ENCODE measurements at regions not wholly inside any gene's neighbourhood (a gene's known extent, or its start where the extent isn't known, plus 50 kb on each side); places are given as distances from the start of the nearest gene placed in this dataset.
A peak's percentile ranks its signal among the peaks of the same experiment; 100 is the strongest.

DNA sequence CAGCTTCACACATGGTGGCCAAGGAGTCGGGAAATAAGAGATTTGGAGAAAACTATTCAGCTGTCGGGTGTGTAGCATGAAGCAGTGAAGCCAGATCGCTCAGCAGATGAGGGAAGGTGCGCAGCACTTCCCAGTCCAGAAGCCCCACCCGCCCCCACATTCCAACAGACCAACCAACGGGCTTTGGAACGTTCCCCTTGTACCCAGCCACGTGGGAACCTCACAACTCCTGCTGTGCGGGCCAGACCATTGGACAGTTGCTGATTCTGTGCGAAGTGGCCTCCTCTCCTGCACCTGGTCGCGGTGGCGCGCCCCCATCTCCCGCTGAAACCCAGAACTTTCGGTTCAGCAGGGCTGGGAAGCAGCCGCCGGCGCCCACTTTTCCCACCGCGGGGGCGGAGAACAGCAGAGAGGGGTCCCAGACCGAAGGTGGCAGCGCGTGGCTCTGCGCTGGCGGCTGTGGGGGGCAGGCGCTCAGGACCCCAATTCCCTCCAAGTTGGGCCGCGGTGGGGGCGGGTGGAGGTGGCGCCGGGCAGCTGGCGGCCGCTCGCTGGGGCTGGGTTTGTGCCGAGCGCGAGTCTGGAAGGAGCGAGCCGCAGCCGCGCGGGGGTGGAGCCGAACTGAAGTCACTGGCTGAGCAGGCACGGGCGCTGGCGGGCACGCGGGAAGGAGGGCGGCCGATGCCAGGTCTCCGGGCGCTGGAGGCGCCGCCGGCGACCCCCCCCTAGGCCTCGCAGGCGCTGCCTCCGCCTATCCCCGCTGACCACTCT, 1301.5 kb upstream of the SORCS1 start:
- peaks cover 0 to 6% (median 0%) of the 10 kb centered on the region in 4 donors for H3K9me3 ChIP-seq
- no peak for DNase-seq (ENCODE audit: low spot score in 2 of 2)
- 7 to 8% methylated on average over 42 to 46 of the region's 62 CpGs for WGBS, 2 donors

DNA sequence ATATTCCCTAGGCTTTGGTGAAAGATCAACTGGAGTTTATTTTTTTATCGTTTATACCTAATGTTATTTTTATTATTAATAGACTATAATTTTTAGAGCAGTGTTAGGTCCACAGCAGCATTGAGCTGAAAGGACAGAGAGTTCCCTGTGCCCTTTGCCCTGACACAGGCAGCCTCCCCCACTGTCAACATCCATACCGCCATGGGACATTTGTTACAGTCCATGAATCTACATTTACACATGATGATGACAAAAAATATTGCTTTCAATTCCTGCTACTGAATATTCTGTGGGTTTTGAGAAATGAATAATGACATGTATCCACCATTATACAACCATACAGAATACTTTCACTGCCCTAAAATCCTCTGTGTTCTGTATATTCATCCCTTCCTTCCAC, 1297.5 kb upstream of the SORCS1 start:
- Histone ChIP-seq H3K27me3 (no peaks in the 10 kb centered on the region), H3K9me3 (no peaks in the 10 kb centered on the region), H3K36me3 (no peaks in the 10 kb centered on the region), H3K27ac (no peak overlapping the region), H3K4me3 (no peak overlapping the region), H3K4me1 (peaks cover 0 to 15% (median 0%) of the 10 kb centered on the region in 4 donors)
- TF ChIP-seq EP300 (IDR thresholded peaks at IDR 0.05) (no peak), POLR2A (IDR thresholded peaks at IDR 0.05) (no peak)
- TF ChIP-seq, protein P1, sequence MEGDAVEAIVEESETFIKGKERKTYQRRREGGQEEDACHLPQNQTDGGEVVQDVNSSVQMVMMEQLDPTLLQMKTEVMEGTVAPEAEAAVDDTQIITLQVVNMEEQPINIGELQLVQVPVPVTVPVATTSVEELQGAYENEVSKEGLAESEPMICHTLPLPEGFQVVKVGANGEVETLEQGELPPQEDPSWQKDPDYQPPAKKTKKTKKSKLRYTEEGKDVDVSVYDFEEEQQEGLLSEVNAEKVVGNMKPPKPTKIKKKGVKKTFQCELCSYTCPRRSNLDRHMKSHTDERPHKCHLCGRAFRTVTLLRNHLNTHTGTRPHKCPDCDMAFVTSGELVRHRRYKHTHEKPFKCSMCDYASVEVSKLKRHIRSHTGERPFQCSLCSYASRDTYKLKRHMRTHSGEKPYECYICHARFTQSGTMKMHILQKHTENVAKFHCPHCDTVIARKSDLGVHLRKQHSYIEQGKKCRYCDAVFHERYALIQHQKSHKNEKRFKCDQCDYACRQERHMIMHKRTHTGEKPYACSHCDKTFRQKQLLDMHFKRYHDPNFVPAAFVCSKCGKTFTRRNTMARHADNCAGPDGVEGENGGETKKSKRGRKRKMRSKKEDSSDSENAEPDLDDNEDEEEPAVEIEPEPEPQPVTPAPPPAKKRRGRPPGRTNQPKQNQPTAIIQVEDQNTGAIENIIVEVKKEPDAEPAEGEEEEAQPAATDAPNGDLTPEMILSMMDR (IDR thresholded peaks at IDR 0.05): no peak
- WGBS, 2 donors: 81 to 83% methylated on average over 2 of the region's 2 CpGs
- no peak for DNase-seq (ENCODE audit: low spot score in 2 of 2)

More for the DNA sequence above, 1301.5 kb upstream of the SORCS1 start:
- no peaks in the 10 kb centered on the region for H3K36me3 ChIP-seq
- H3K27ac ChIP-seq: peak overlapping the region in 1 of 4 donors; percentile 34
- peak overlapping the region; percentile 41 to 59 (median 51) for H3K4me3 ChIP-seq
- no peaks in the 10 kb centered on the region for H3K27me3 ChIP-seq
- TF ChIP-seq, protein P1 (IDR thresholded peaks at IDR 0.05): no peak
- no peak for TF ChIP-seq EP300 (IDR thresholded peaks at IDR 0.05)
- TF ChIP-seq POLR2A (IDR thresholded peaks at IDR 0.05): no peak
- peaks cover 0 to 15% (median 0%) of the 10 kb centered on the region in 4 donors for H3K4me1 ChIP-seq

DNA sequence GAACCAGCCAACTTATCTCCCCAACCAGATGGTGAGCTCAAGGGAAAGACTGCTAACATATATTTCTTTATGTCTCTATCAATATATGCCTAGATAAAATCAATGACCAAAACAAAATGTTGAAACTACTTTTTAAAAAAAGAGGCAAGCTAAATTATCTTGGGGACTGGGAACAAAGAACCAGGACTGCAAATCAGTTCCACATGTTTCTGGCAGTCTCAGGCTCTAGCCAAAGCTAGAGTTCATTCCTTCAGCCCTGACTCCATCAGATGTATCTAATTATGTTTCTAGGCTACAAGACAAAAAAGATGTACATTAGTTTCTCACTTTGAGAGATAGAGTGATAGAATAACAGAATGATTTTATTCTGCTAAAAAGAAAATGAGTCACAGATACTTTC, 1290.3 kb upstream of the SORCS1 start:
- Histone ChIP-seq H3K4me1 (no peaks in the 10 kb centered on the region), H3K27me3 (no peaks in the 10 kb centered on the region), H3K36me3 (no peaks in the 10 kb centered on the region), H3K9me3 (no peaks in the 10 kb centered on the region), H3K27ac (no peak overlapping the region), H3K4me3 (no peak overlapping the region)
- TF ChIP-seq, protein P1 (IDR thresholded peaks at IDR 0.05): no peak
- TF ChIP-seq POLR2A (IDR thresholded peaks at IDR 0.05) (no peak), EP300 (IDR thresholded peaks at IDR 0.05) (no peak)
- DNase-seq (ENCODE audit: low spot score in 2 of 2): no peak

DNA sequence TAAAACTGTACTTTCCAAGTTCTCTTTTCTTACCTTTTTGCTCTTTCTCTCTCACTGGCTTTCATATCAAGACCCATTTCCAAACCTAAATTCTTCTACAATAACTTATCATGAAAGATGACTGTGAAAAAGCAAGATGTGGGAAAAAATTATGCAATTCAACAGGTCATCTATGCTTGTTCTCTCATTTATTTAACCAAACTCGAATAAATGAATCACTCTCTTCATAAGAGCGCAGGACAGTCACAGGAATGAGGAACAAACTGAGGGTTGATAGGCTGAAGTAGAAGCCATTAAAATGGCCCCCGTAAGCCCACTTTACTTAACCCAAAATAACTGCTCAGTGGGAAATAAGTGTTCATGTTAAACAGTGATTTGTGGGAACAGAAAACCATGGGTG, 1289.7 kb upstream of the SORCS1 start:
- H3K27me3 ChIP-seq: no peaks in the 10 kb centered on the region
- TF ChIP-seq POLR2A (IDR thresholded peaks at IDR 0.05): no peak
- TF ChIP-seq, protein P1 (IDR thresholded peaks at IDR 0.05): no peak
- no peak for TF ChIP-seq EP300 (IDR thresholded peaks at IDR 0.05)
- no peaks in the 10 kb centered on the region for H3K9me3 ChIP-seq
- no peak overlapping the region for H3K4me3 ChIP-seq
- no peak for DNase-seq (ENCODE audit: low spot score in 2 of 2)
- no peaks in the 10 kb centered on the region for H3K4me1 ChIP-seq
- H3K27ac ChIP-seq: no peak overlapping the region
- H3K36me3 ChIP-seq: no peaks in the 10 kb centered on the region
- 75 to 79% methylated on average over 3 of the region's 3 CpGs for WGBS, 2 donors

DNA sequence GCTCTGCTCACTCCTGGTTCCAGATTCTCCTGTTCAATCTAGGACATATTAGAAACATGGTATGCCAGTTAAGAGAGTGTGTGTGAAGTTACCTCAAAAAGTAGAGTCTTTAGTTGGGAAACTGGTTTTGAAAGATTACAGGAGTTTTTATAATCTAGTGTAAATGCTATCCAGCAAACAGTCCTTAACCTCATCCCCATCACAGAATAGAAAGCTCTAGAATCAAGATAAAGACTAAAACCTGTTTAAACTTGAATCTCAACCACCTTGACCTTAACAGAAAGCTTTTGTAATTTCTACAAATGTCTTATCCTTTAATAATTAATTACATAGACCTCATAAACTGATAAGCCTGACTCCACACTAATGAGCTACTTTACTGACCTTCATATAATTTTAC, 1288.7 kb upstream of the SORCS1 start:
- DNase-seq (ENCODE audit: low spot score in 2 of 2): no peak
- no peaks in the 10 kb centered on the region for H3K4me1 ChIP-seq
- TF ChIP-seq, protein P1 (IDR thresholded peaks at IDR 0.05): no peak
- TF ChIP-seq POLR2A (IDR thresholded peaks at IDR 0.05): no peak
- no peak for TF ChIP-seq EP300 (IDR thresholded peaks at IDR 0.05)
- no peaks in the 10 kb centered on the region for H3K36me3 ChIP-seq
- H3K4me3 ChIP-seq: no peak overlapping the region
- no peak overlapping the region for H3K27ac ChIP-seq
- H3K27me3 ChIP-seq: no peaks in the 10 kb centered on the region
- no peaks in the 10 kb centered on the region for H3K9me3 ChIP-seq

Measured in tibial nerve (tissue), 4 donors.